ENCODE measurements at regions not wholly inside any gene's neighbourhood (a gene's known extent, or its start where the extent isn't known, plus 50 kb on each side); places are given as distances from the start of the nearest gene placed in this dataset.

DNA sequence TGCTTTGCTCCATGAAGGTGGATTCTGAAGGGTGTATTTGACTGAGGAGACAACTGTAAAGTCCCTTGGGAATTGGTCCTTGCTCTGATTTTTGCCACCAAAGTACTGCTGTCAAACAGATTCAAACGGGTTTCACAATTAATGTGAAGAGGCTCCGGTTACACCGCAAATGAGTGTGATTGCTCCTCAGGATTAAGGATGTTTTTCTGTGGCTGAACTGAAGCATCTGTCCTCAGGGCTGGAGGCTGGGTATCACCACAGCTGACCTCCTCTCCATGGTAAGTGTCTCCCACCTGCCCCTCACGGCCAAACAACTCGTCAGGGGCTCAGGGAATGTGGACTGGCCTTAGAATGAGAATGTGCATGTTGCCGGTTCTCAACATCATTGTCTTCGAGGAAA is 130.4 kb upstream of the NDUFV2 start:
- Histone ChIP-seq H2AFZ (ENCODE audit: low read length, unreplicated experiment) (no peak overlapping the region), H3K4me1 (ENCODE audit: control insufficient read depth, insufficient read depth, low read length, unreplicated experiment) (no peaks in the 10 kb centered on the region), H3K79me2 (ENCODE audit: control insufficient read depth, insufficient read depth, low read length, unreplicated experiment) (no peaks in the 10 kb centered on the region), H3K36me3 (ENCODE audit: insufficient read depth, low read length) (no peaks in the 10 kb centered on the region), H3K27ac (ENCODE audit: low read depth, low read length) (no peak overlapping the region), H3K27me3 (ENCODE audit: insufficient read depth, low read length) (no peaks in the 10 kb centered on the region), H3K4me3 (ENCODE audit: low read depth, low read length) (no peak overlapping the region)

DNA sequence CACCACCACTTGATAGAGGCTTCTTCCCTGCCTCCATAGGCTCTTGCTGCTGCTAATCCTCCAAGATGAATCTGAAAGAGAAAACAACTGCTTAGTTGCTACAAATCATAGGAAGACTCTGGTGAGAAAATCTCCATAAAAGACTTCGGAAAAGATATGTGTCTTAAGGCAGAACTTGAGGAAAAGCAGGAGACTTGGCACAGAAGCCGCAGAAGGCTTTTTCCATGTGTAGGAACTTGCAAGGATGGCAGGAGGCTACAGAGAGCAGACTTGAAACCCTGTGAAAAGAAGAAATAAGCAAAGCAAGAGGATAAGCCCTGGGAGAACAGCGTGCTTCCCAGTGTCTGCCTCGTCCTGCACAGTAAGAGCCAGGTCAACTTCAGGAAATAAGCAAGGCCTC is 128.2 kb upstream of the NDUFV2 start:
- Histone ChIP-seq H3K4me1 (ENCODE audit: control insufficient read depth, insufficient read depth, low read length, unreplicated experiment) (no peaks in the 10 kb centered on the region), H2AFZ (ENCODE audit: low read length, unreplicated experiment) (no peak overlapping the region), H3K36me3 (ENCODE audit: insufficient read depth, low read length) (no peaks in the 10 kb centered on the region), H3K4me3 (ENCODE audit: low read depth, low read length) (no peak overlapping the region), H3K27ac (ENCODE audit: low read depth, low read length) (no peak overlapping the region), H3K79me2 (ENCODE audit: control insufficient read depth, insufficient read depth, low read length, unreplicated experiment) (no peaks in the 10 kb centered on the region), H3K27me3 (ENCODE audit: insufficient read depth, low read length) (no peaks in the 10 kb centered on the region)

DNA sequence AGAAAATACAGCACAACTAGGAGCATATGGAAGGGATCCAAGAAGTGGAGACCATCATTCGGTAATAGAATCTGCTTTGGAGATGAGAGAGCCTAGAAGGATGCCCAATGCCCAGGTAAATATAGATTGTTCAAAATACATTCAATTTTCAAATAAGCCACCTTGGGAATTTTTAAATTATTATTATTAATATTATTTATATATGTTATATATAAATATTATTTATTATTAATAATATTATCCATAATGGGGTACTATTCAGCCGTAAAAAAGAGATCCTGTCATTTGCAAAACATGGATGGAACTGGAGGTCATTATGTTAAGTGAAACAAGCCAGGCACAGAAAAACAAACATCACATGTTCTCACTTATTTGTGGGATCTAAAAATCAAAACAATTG is 127.8 kb upstream of the NDUFV2 start:
- no peaks in the 10 kb centered on the region for H3K27me3 ChIP-seq (ENCODE audit: insufficient read depth, low read length)
- H3K4me1 ChIP-seq (ENCODE audit: control insufficient read depth, insufficient read depth, low read length, unreplicated experiment) = no peaks in the 10 kb centered on the region
- no peak overlapping the region for H2AFZ ChIP-seq (ENCODE audit: low read length, unreplicated experiment)
- H3K4me3 ChIP-seq (ENCODE audit: low read depth, low read length) = no peak overlapping the region
- no peaks in the 10 kb centered on the region for H3K36me3 ChIP-seq (ENCODE audit: insufficient read depth, low read length)
- H3K27ac ChIP-seq (ENCODE audit: low read depth, low read length) = no peak overlapping the region
- no peaks in the 10 kb centered on the region for H3K79me2 ChIP-seq (ENCODE audit: control insufficient read depth, insufficient read depth, low read length, unreplicated experiment)

DNA sequence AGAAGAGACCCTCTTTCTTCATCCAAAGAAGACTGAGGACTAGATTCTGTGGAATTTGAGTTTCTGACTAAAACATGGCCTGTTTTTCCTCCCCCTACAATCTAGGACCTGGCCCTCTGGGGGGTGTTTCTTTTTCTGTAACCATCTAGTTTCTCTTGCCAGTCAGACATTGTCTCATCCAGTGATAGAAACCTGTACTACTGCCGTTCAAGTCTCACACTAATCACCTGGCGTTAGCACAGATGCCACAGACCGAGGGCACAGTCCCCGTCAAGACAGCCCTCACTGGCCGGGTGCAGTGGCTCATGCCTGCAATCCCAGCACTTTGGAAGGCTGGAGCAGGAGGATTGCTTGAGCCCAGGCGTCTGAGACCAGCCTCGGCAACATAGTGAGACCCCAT is 126.9 kb upstream of the NDUFV2 start:
- H3K27me3 ChIP-seq (ENCODE audit: insufficient read depth, low read length) = no peaks in the 10 kb centered on the region
- H3K4me1 ChIP-seq (ENCODE audit: control insufficient read depth, insufficient read depth, low read length, unreplicated experiment) = no peaks in the 10 kb centered on the region
- H3K4me3 ChIP-seq (ENCODE audit: low read depth, low read length) = no peak overlapping the region
- H2AFZ ChIP-seq (ENCODE audit: low read length, unreplicated experiment) = no peak overlapping the region
- no peaks in the 10 kb centered on the region for H3K36me3 ChIP-seq (ENCODE audit: insufficient read depth, low read length)
- no peak overlapping the region for H3K27ac ChIP-seq (ENCODE audit: low read depth, low read length)
- no peaks in the 10 kb centered on the region for H3K79me2 ChIP-seq (ENCODE audit: control insufficient read depth, insufficient read depth, low read length, unreplicated experiment)

DNA sequence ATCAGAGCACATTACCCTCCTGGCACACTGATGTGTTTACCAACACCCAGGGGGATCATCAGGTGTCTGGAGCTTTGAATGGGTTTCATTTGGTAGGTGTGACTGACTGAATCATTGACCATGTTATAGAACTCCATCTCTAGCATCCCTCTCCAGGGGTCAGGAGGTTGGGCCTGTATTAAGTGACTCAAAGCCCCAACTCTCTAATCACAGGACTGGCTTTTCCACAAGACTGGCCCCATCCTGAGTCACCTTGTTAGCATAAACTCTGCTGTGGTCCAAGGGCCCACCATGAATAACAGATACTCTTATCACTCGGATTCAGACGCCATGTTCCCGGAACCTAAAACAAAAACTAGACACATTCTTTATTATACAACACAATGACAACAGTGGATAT is 125.9 kb upstream of the NDUFV2 start:
- H3K4me1 ChIP-seq (ENCODE audit: control insufficient read depth, insufficient read depth, low read length, unreplicated experiment) = no peaks in the 10 kb centered on the region
- no peak overlapping the region for H3K27ac ChIP-seq (ENCODE audit: low read depth, low read length)
- H3K36me3 ChIP-seq (ENCODE audit: insufficient read depth, low read length) = no peaks in the 10 kb centered on the region
- no peak overlapping the region for H3K4me3 ChIP-seq (ENCODE audit: low read depth, low read length)
- H3K79me2 ChIP-seq (ENCODE audit: control insufficient read depth, insufficient read depth, low read length, unreplicated experiment) = no peaks in the 10 kb centered on the region
- H3K27me3 ChIP-seq (ENCODE audit: insufficient read depth, low read length) = no peaks in the 10 kb centered on the region
- H2AFZ ChIP-seq (ENCODE audit: low read length, unreplicated experiment) = no peak overlapping the region

DNA sequence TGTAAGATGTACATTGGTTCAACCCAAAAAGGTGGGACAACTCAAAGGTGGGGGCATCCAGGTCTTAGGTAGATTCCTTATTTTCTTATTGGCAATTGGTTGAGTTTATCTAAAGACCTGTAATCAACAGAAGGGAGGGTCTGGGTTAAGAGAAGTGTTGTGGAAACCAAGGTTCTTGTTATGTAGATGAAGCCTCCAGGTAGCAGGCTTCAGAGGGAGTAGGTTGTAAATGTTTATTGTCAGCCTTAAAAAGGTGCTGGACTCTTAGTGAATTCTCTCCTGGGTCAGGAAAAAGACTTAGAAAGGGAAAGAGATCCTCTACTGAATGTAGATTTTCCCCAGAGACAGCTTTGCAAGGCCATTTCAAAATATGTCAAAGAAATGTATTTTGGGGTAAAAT is 125.3 kb upstream of the NDUFV2 start:
- H3K27me3 ChIP-seq (ENCODE audit: insufficient read depth, low read length) = no peaks in the 10 kb centered on the region
- no peak overlapping the region for H3K4me3 ChIP-seq (ENCODE audit: low read depth, low read length)
- no peaks in the 10 kb centered on the region for H3K79me2 ChIP-seq (ENCODE audit: control insufficient read depth, insufficient read depth, low read length, unreplicated experiment)
- no peaks in the 10 kb centered on the region for H3K36me3 ChIP-seq (ENCODE audit: insufficient read depth, low read length)
- no peak overlapping the region for H3K27ac ChIP-seq (ENCODE audit: low read depth, low read length)
- H2AFZ ChIP-seq (ENCODE audit: low read length, unreplicated experiment) = no peak overlapping the region
- no peaks in the 10 kb centered on the region for H3K4me1 ChIP-seq (ENCODE audit: control insufficient read depth, insufficient read depth, low read length, unreplicated experiment)

DNA sequence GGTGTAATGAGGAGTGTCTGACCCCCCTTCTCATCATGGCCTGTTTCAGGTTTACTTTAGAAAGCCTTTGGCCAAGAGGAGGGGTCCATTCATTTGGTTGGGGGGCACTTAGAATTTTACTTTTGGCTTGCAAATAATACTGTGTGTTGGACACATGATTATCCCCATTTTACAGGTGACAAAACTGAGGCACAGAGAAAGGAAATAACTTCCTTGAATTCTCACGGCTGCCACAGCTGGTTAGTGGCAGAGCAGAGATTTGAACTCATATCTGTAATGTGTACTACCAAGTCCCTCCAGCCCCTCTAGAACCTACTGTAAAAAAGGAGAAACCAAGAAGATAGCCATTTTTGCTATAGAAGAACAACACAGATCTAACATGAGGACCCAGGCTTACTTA is 124.8 kb upstream of the NDUFV2 start:
- no peak overlapping the region for H3K27ac ChIP-seq (ENCODE audit: low read depth, low read length)
- H3K4me3 ChIP-seq (ENCODE audit: low read depth, low read length) = no peak overlapping the region
- no peak overlapping the region for H2AFZ ChIP-seq (ENCODE audit: low read length, unreplicated experiment)
- no peaks in the 10 kb centered on the region for H3K79me2 ChIP-seq (ENCODE audit: control insufficient read depth, insufficient read depth, low read length, unreplicated experiment)
- no peaks in the 10 kb centered on the region for H3K36me3 ChIP-seq (ENCODE audit: insufficient read depth, low read length)
- H3K27me3 ChIP-seq (ENCODE audit: insufficient read depth, low read length) = no peaks in the 10 kb centered on the region
- no peaks in the 10 kb centered on the region for H3K4me1 ChIP-seq (ENCODE audit: control insufficient read depth, insufficient read depth, low read length, unreplicated experiment)

DNA sequence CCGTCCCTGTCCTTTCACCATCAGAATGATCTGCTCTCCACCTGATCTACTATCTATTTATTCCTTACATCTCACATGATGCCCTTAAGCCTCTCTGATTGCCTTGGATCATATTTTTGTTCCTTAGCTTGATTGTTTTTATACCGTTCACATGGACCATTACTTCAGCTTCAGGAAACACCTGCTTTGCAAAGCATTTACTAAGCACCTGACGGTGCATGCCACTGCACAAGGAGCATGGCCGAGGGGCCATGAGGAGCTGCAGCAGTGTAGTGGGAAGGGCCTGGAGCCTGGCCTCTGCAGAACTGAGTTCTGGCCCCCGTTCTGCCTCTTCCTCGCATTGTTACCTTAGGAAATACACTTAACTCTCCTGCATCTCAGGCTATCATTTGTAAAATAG is 124.1 kb upstream of the NDUFV2 start:
- no peak overlapping the region for H3K27ac ChIP-seq (ENCODE audit: low read depth, low read length)
- H3K4me1 ChIP-seq (ENCODE audit: control insufficient read depth, insufficient read depth, low read length, unreplicated experiment) = no peaks in the 10 kb centered on the region
- H3K27me3 ChIP-seq (ENCODE audit: insufficient read depth, low read length) = no peaks in the 10 kb centered on the region
- H3K4me3 ChIP-seq (ENCODE audit: low read depth, low read length) = no peak overlapping the region
- H3K79me2 ChIP-seq (ENCODE audit: control insufficient read depth, insufficient read depth, low read length, unreplicated experiment) = no peaks in the 10 kb centered on the region
- no peaks in the 10 kb centered on the region for H3K36me3 ChIP-seq (ENCODE audit: insufficient read depth, low read length)
- no peak overlapping the region for H2AFZ ChIP-seq (ENCODE audit: low read length, unreplicated experiment)

DNA sequence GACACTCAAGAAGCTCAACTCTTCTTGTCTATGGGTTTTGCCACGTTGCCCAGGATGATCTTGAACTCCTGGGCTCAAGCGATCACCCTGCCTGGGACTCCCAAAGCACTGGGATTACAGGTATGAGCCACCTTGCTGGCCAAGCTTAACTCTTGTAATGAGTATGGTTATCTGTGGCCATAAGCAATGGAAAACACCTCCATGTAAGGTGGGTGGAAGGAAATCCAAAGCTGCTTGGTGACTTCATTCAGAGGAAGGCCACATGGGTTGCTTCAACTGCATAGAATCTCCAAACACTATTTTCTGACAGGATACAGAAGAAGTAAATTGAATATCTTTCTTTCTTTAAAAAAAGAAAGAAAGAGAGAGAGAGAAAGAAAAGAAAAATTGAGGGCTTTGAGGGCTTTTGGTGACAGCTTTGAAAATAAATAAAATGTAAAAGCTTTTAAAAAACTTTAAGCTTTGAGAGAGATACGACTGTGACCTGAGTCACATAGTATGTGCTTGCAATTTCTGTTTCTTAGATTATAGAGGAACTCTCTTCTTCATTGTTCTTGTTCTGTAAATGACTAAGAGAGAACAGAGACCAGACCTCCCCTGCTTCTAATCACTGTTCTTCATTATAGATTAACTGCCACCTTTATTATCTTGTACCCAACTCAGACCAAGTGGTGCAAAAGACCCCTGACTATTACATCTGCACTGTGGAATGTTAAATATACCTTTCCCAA is 123.1 kb upstream of the NDUFV2 start:
- H3K36me3 ChIP-seq (ENCODE audit: insufficient read depth, low read length) = no peaks in the 10 kb centered on the region
- H2AFZ ChIP-seq (ENCODE audit: low read length, unreplicated experiment) = no peak overlapping the region
- H3K27me3 ChIP-seq (ENCODE audit: insufficient read depth, low read length) = no peaks in the 10 kb centered on the region
- H3K4me1 ChIP-seq (ENCODE audit: control insufficient read depth, insufficient read depth, low read length, unreplicated experiment) = no peaks in the 10 kb centered on the region
- H3K79me2 ChIP-seq (ENCODE audit: control insufficient read depth, insufficient read depth, low read length, unreplicated experiment) = no peaks in the 10 kb centered on the region
- H3K4me3 ChIP-seq (ENCODE audit: low read depth, low read length) = no peak overlapping the region
- no peak overlapping the region for H3K27ac ChIP-seq (ENCODE audit: low read depth, low read length)

DNA sequence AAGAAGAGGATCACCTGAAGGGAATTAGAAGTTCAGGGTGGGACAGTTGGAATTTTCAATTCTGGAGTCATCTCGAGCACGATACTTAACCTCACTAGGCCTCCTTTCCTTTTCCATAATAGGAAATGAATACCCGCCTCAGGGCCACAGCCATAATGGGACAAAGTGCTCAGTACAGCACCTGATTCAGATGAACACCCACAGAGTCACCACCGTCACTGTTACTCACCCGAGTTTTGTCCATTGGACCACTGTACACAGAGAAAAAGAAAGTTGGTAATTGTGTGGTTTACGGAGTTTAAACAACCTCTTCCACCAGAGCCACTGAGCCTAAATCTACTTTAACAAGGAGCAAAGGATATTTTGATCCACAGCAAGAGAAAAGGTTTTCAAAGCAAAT is 122.0 kb upstream of the NDUFV2 start:
- H3K36me3 ChIP-seq (ENCODE audit: insufficient read depth, low read length) = no peaks in the 10 kb centered on the region
- no peaks in the 10 kb centered on the region for H3K79me2 ChIP-seq (ENCODE audit: control insufficient read depth, insufficient read depth, low read length, unreplicated experiment)
- no peak overlapping the region for H2AFZ ChIP-seq (ENCODE audit: low read length, unreplicated experiment)
- H3K4me3 ChIP-seq (ENCODE audit: low read depth, low read length) = no peak overlapping the region
- H3K4me1 ChIP-seq (ENCODE audit: control insufficient read depth, insufficient read depth, low read length, unreplicated experiment) = no peaks in the 10 kb centered on the region
- H3K27ac ChIP-seq (ENCODE audit: low read depth, low read length) = no peak overlapping the region
- H3K27me3 ChIP-seq (ENCODE audit: insufficient read depth, low read length) = no peaks in the 10 kb centered on the region

DNA sequence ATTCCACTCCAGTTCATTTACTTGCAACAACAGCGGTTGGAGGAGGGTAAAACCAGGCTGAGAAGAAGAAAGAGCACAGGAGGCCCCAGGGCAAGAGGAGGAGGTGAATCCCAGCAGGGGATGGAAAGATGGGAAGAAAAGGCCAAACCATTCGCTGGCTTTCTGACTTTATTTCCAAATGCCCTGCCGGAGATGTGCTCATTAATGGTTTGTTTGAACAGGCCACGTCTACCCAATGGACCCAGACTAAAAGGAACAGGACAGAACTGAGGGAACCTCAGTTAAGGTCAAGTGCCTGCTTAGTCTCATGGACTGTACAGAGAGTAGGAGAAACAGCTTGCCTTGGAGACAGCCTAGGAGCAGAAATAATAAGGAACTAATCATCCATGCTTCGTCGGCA is 121.6 kb upstream of the NDUFV2 start:
- Histone ChIP-seq H3K79me2 (ENCODE audit: control insufficient read depth, insufficient read depth, low read length, unreplicated experiment) (no peaks in the 10 kb centered on the region), H3K27ac (ENCODE audit: low read depth, low read length) (no peak overlapping the region), H3K27me3 (ENCODE audit: insufficient read depth, low read length) (no peaks in the 10 kb centered on the region), H3K36me3 (ENCODE audit: insufficient read depth, low read length) (no peaks in the 10 kb centered on the region), H3K4me3 (ENCODE audit: low read depth, low read length) (no peak overlapping the region), H2AFZ (ENCODE audit: low read length, unreplicated experiment) (no peak overlapping the region), H3K4me1 (ENCODE audit: control insufficient read depth, insufficient read depth, low read length, unreplicated experiment) (no peaks in the 10 kb centered on the region)

All from ACC112 (cell line).